ENCODE measurements at regions not wholly inside any gene's neighbourhood (a gene's known extent, or its start where the extent isn't known, plus 50 kb on each side); places are given as distances from the start of the nearest gene placed in this dataset.

DNA sequence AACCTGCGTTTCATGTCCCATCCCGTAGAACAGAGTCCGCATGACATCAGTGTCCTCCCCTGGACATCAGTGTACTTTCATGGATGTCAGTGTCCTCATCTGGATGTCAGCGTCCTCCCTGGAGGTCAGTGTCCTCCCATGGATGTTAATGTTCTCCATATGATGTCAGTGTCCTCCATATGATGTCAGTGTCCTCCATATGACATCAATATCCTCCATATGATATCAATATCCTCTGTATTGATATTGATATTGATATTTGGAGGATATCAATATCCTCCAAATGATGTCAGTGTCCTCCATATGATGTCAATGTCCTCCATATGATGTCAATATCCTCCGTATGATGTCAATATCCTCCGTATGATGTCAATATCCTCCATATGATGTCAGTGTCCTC lies 284.9 kb downstream of the AJAP1 start:
- BruUV-seq (replicated peaks), result no TSS peak
- H3K4me1 ChIP-seq (ENCODE audit: control insufficient read depth in 1 of 2, insufficient read depth in 2 of 2, low read length in 2 of 2), result no peaks in the 10 kb centered on the region
- no peaks in the 10 kb centered on the region for H4K20me1 ChIP-seq (ENCODE audit: insufficient read depth)
- H3K9me3 ChIP-seq (ENCODE audit: control insufficient read depth in 1 of 2, insufficient read depth in 1 of 2, low read depth in 1 of 2, low read length in 2 of 2), result peaks cover 8 to 10% of the 10 kb centered on the region in 2 experiments; a peak in 2 of 4 replicates
- H3K79me2 ChIP-seq (ENCODE audit: insufficient read depth, low read length), result no peaks in the 10 kb centered on the region
- H3K27ac ChIP-seq (ENCODE audit: low read depth, low read length), result no peak overlapping the region
- no peak for TF ChIP-seq RAD21 (IDR thresholded peaks at IDR 0.05; ENCODE audit: low read depth)
- TF ChIP-seq ZNF274 (IDR thresholded peaks at IDR 0.05; ENCODE audit: low read depth, low read length), result no peak
- TF ChIP-seq CBX3 (IDR thresholded peaks at IDR 0.05; ENCODE audit: low read depth), result no peak
- TF ChIP-seq POLR2A (IDR thresholded peaks at IDR 0.05; ENCODE audit: borderline replicate concordance, extremely low read depth, insufficient read depth, insufficient read length), result no peak
- no peak for TF ChIP-seq CEBPB (IDR thresholded peaks at IDR 0.05; ENCODE audit: low read depth)
- no peak for TF ChIP-seq MAX (IDR thresholded peaks at IDR 0.05)
- no peak for TF ChIP-seq ELF1 (IDR thresholded peaks at IDR 0.05; ENCODE audit: borderline replicate concordance, low read depth)
- TF ChIP-seq TCF7L2 (IDR thresholded peaks at IDR 0.05; ENCODE audit: borderline replicate concordance, extremely low read depth, insufficient read depth, insufficient read length), result no peak
- TF ChIP-seq EZH2phosphoT487 (IDR thresholded peaks at IDR 0.05; ENCODE audit: borderline replicate concordance), result no peak
- no peak for TF ChIP-seq FOSL1 (IDR thresholded peaks at IDR 0.05; ENCODE audit: low read depth)
- no peak for TF ChIP-seq SIN3A (IDR thresholded peaks at IDR 0.05; ENCODE audit: low read depth)
- no peak for TF ChIP-seq EZH2 (IDR thresholded peaks at IDR 0.05)
- TF ChIP-seq YY1 (IDR thresholded peaks at IDR 0.05; ENCODE audit: extremely low read depth, insufficient replicate concordance, low read depth, low read length), result no peak
- TF ChIP-seq REST (IDR thresholded peaks at IDR 0.05; ENCODE audit: low read depth), result no peak
- H2AFZ ChIP-seq (ENCODE audit: low read depth, low read length, poor library complexity, severe bottlenecking), result no peak overlapping the region
- H3K9me2 ChIP-seq (ENCODE audit: insufficient read depth), result no peaks in the 10 kb centered on the region
- no peaks in the 10 kb centered on the region for H3K36me3 ChIP-seq (ENCODE audit: control insufficient read depth in 1 of 2, insufficient read depth in 2 of 2, low read length in 2 of 2)
- H3K4me3 ChIP-seq (replicated peaks in 1 of 2; ENCODE audit: low read depth in 1 of 2, low read length in 2 of 2), result no peak overlapping the region
- RAD21 ChIA-PET (ENCODE audit: low non-redundant PET in 1 of 2, low total read pairs in 2 of 2, uncharacterized antibody in 2 of 2, unreplicated experiment in 2 of 2), result no interaction called here
- intact Hi-C loops (cut with micrococcal nuclease), result no loop called here
- DNase-seq (ENCODE audit: low read depth, low spot score), result no peak
- CTCF ChIA-PET, result no interaction called here
- no peak for ATAC-seq
- H3K4me2 ChIP-seq (ENCODE audit: low read length), result no peak overlapping the region
- POLR2A ChIA-PET, result no interaction called here
- H3K27me3 ChIP-seq (ENCODE audit: insufficient read depth, low read length), result no peaks in the 10 kb centered on the region
- no peak overlapping the region for H3K9ac ChIP-seq (ENCODE audit: low read length)

All from HCT116 (cell line).